SK-N-SH (cell line): ENCODE measurements at regions not wholly inside any gene's neighbourhood (a gene's known extent, or its start where the extent isn't known, plus 50 kb on each side); places are given as distances from the start of the nearest gene placed in this dataset.

Experiments
- CTCF ChIA-PET: fragments of 300-600, 350-600 bp; formaldehyde crosslinking; extraction: SDS; loops from one replicate; lab custom pipeline; 2021; lab: Yijun Ruan, JAX
- POLR2A ChIA-PET: fragments of 350-600 bp; sonication (Branson Sonifier 250); formaldehyde crosslinking; extraction: SDS; loops from one replicate; lab custom pipeline; 2020; ENCODE audit warnings: antibody characterized with exemption, inconsistent platforms; lab: Yijun Ruan, JAX
- DNase-seq: peaks from one replicate; pipeline ENCODE4 v3.0.0; 2012
- H2AFZ ChIP-seq: fragments of 200-600 bp; sonication (generic); 2 replicates; pipeline ENCODE4 v1.8.1; 2016; ENCODE audit warnings: antibody characterized with exemption, mild to moderate bottlenecking, low read depth
- H3F3A ChIP-seq: fragments of 200-600 bp; sonication (generic); replicated peaks from 2 replicates; pipeline ENCODE3; 2016; ENCODE audit warnings: antibody characterized with exemption, mild to moderate bottlenecking; ENCODE audit not compliant: insufficient read depth
- H3K27ac ChIP-seq, 2 experiments: fragments of 200-500 bp in 1 of 2; fragments of 200-600 bp in 1 of 2; sonication (Bioruptor generic) in 1 of 2; sonication (generic), shearing (Covaris generic) in 1 of 2; 2 replicates each; pipeline versions ENCODE4 v1.5.1 to v1.6.1; 2014 to 2016; ENCODE audit warnings: low read depth in 2 of 2, inconsistent platforms in 1 of 2, low read length in 1 of 2, mild to moderate bottlenecking in 1 of 2, mixed read lengths in 1 of 2
- H3K27me3 ChIP-seq: fragments of 200-600 bp; sonication (generic), shearing (Covaris generic); 2 replicates; pipeline ENCODE4 v1.6.1; 2016; ENCODE audit warnings: mixed run types; ENCODE audit not compliant: insufficient read depth
- H3K36me3 ChIP-seq, 2 experiments: fragments of 200-500 bp in 1 of 2; fragments of 200-600 bp in 1 of 2; sonication (Bioruptor generic) in 1 of 2; sonication (generic) in 1 of 2; replicated peaks in 1 of 2; 2 replicates each; pipeline versions ENCODE3 to v1.5.1; 2014 to 2016; ENCODE audit warnings: low read length in 1 of 2, mild to moderate bottlenecking in 1 of 2; ENCODE audit not compliant: insufficient read depth in 2 of 2, control insufficient read depth in 1 of 2
- H3K4me1 ChIP-seq, 2 experiments: fragments of 200-500 bp in 1 of 2; fragments of 200-600 bp in 1 of 2; sonication (Bioruptor generic) in 1 of 2; sonication (generic), shearing (Covaris generic) in 1 of 2; 2 replicates each; pipeline versions ENCODE4 v1.5.1 to v1.6.1; 2014 to 2016; ENCODE audit warnings: low read depth in 1 of 2, low read length in 1 of 2, mixed run types in 1 of 2; ENCODE audit not compliant: insufficient read depth in 2 of 2, control insufficient read depth in 1 of 2
- H3K4me2 ChIP-seq: fragments of 200-600 bp; sonication (generic), shearing (Covaris generic); 2 replicates; pipeline ENCODE4 v1.6.1; 2017; ENCODE audit warnings: mixed run types
- H3K4me3 ChIP-seq, 2 experiments: fragments of 200-500 bp in 1 of 2; fragments of 200-600 bp in 1 of 2; sonication (Bioruptor generic) in 1 of 2; sonication (generic), shearing (Covaris generic) in 1 of 2; 2 replicates each; pipeline versions ENCODE4 v1.5.1 to v1.8.1; 2014 to 2016; ENCODE audit warnings: low read depth in 2 of 2, inconsistent platforms in 1 of 2, low read length in 1 of 2, mild to moderate bottlenecking in 1 of 2, mixed read lengths in 1 of 2, moderate library complexity in 1 of 2
- H3K79me2 ChIP-seq: fragments of 200-600 bp; sonication (generic); 2 replicates; pipeline ENCODE4 v1.8.1; 2017; ENCODE audit warnings: mild to moderate bottlenecking; ENCODE audit not compliant: insufficient read depth
- H3K9ac ChIP-seq: fragments of 200-600 bp; sonication (generic); 2 replicates; pipeline ENCODE4 v1.6.1; 2017; ENCODE audit warnings: mixed run types
- H3K9me2 ChIP-seq: fragments of 200-600 bp; sonication (generic); 2 replicates; pipeline ENCODE4 v1.6.1; 2017; ENCODE audit warnings: mixed run types
- H3K9me3 ChIP-seq: fragments of 200-600 bp; sonication (generic); 2 replicates; pipeline ENCODE4 v1.6.1; 2017; ENCODE audit warnings: mixed run types, mild to moderate bottlenecking, moderate library complexity
- H4K20me1 ChIP-seq: fragments of 200-600 bp; sonication (generic); 2 replicates; pipeline ENCODE4 v1.6.1; 2017; ENCODE audit warnings: mild to moderate bottlenecking, mixed run types; ENCODE audit not compliant: insufficient read depth
- JUND ChIP-seq: IDR thresholded peaks from 2 replicates; pipeline ENCODE4 v1.4.0; 2012
- NFIC ChIP-seq: IDR thresholded peaks from 2 replicates; pipeline ENCODE4 v1.4.0; 2012; ENCODE audit warnings: borderline replicate concordance
- NRF1 ChIP-seq: IDR thresholded peaks from 2 replicates; pipeline ENCODE4 v1.6.1; 2012; ENCODE audit warnings: low read depth, mild to moderate bottlenecking, low read length
- RAD21 ChIP-seq: IDR thresholded peaks from 2 replicates; pipeline ENCODE4 v1.6.1; 2012; ENCODE audit warnings: mild to moderate bottlenecking, low read length
- RCOR1 ChIP-seq: fragments of 150-350 bp; IDR thresholded peaks from 2 replicates; pipeline ENCODE4 v1.6.1; 2017; ENCODE audit warnings: antibody characterized with exemption, low read length
- RFX5 ChIP-seq: IDR thresholded peaks from 2 replicates; pipeline ENCODE4 v1.6.1; 2012; ENCODE audit warnings: mild to moderate bottlenecking, improper control_type of control experiment, low read length
- SIN3A ChIP-seq: IDR thresholded peaks from 2 replicates; pipeline ENCODE4 v1.6.1; 2012; ENCODE audit warnings: low read depth, mild to moderate bottlenecking, low read length, moderate library complexity, borderline replicate concordance
- TAF1 ChIP-seq: IDR thresholded peaks from 2 replicates; pipeline ENCODE4 v1.6.1; 2012; ENCODE audit warnings: low read depth, mild to moderate bottlenecking, low read length, moderate library complexity, borderline replicate concordance
- TEAD4 ChIP-seq: IDR thresholded peaks from 2 replicates; pipeline ENCODE4 v1.4.0; 2012; ENCODE audit warnings: mild to moderate bottlenecking, borderline replicate concordance; ENCODE audit not compliant: insufficient read depth
- YY1 ChIP-seq: IDR thresholded peaks from 2 replicates; pipeline ENCODE4 v1.4.0; 2012; ENCODE audit warnings: low read depth, mild to moderate bottlenecking
- WGBS: methylation state at CpG from one replicate; pipeline ENCODE4 v1.1.6; 2017; ENCODE audit warnings: low lambda C conversion rate; 5-methylcytosine and 5-hydroxymethylcytosine counted together
- TF ChIP-seq, protein P1 (sequence below): IDR thresholded peaks from 2 replicates; pipeline ENCODE4 v1.4.0; 2012; ENCODE audit warnings: low read depth
- TF ChIP-seq, protein P2 (sequence below): IDR thresholded peaks from 2 replicates; pipeline ENCODE4 v1.4.0; 2012; ENCODE audit warnings: low read depth, borderline replicate concordance

GRCh38 chr6:144397141-144397540 is 112.0 kb downstream of the UTRN start:
- Histone ChIP-seq H3K9me3 (peaks cover 6% of the 10 kb centered on the region; the same call in 1 of the 2 replicates), H3K36me3 (no peaks in the 10 kb centered on the region), H3K79me2 (peaks cover 6% of the 10 kb centered on the region), H3K4me1 (no peaks in the 10 kb centered on the region), H3K4me2 (no peak overlapping the region), H3K27ac (no peak overlapping the region), H3K9me2 (no peaks in the 10 kb centered on the region), H2AFZ (no peak overlapping the region), H4K20me1 (no peaks in the 10 kb centered on the region), H3K4me3 (no peak overlapping the region), H3K9ac (no peak overlapping the region), H3F3A (peaks cover 3% of the 10 kb centered on the region), H3K27me3 (no peaks in the 10 kb centered on the region)
- TF ChIP-seq TEAD4 = no peak
- TF ChIP-seq JUND = no peak
- TF ChIP-seq RCOR1 = no peak
- TF ChIP-seq, protein P1, sequence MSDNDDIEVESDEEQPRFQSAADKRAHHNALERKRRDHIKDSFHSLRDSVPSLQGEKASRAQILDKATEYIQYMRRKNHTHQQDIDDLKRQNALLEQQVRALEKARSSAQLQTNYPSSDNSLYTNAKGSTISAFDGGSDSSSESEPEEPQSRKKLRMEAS = no peak
- 13% methylated on average over 4 of the region's 4 CpGs for WGBS
- POLR2A ChIA-PET = no interaction called here
- CTCF ChIA-PET = no interaction called here
- no peak for DNase-seq

- H4K20me1 ChIP-seq = no peaks in the 10 kb centered on the region
- WGBS = 47% methylated on average over 5 of the region's 5 CpGs
- no peaks in the 10 kb centered on the region; a peak in 1 of 4 replicates for H3K4me1 ChIP-seq
- no peak overlapping the region for H3K27ac ChIP-seq
- peaks cover 3% of the 10 kb centered on the region for H3F3A ChIP-seq
- TF ChIP-seq SIN3A = no peak
- no peak for TF ChIP-seq YY1
- no peak for TF ChIP-seq NFIC
- TF ChIP-seq NRF1 = no peak
- no peak for TF ChIP-seq RAD21
- TF ChIP-seq, protein P2, sequence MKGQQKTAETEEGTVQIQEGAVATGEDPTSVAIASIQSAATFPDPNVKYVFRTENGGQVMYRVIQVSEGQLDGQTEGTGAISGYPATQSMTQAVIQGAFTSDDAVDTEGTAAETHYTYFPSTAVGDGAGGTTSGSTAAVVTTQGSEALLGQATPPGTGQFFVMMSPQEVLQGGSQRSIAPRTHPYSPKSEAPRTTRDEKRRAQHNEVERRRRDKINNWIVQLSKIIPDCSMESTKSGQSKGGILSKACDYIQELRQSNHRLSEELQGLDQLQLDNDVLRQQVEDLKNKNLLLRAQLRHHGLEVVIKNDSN = no peak
- no peak for TF ChIP-seq TAF1
- TF ChIP-seq RFX5 = no peak
- CTCF ChIA-PET = no interaction called here
- H3K4me3 ChIP-seq = no peak overlapping the region
- no peaks in the 10 kb centered on the region for H3K9me2 ChIP-seq
- H3K27me3 ChIP-seq = no peaks in the 10 kb centered on the region
- peaks cover 6% of the 10 kb centered on the region; the same call in 1 of the 2 replicates for H3K9me3 ChIP-seq
- DNase-seq = no peak
- H3K79me2 ChIP-seq = peaks cover 6% of the 10 kb centered on the region
- no peak overlapping the region for H3K4me2 ChIP-seq
- POLR2A ChIA-PET = no interaction called here
- H3K36me3 ChIP-seq = no peaks in the 10 kb centered on the region
- H2AFZ ChIP-seq = no peak overlapping the region
- no peak overlapping the region for H3K9ac ChIP-seq
Measured at GRCh38 chr6:144400321-144400720, 115.2 kb downstream of the UTRN start.
